DMS53 (cell line): ENCODE measurements at regions not wholly inside any gene's neighbourhood (a gene's known extent, or its start where the extent isn't known, plus 50 kb on each side); places are given as distances from the start of the nearest gene placed in this dataset.

ENCODE experiments used
- DNase-seq: peaks from one replicate; lab custom pipeline; 2025; lab: John Stamatoyannopoulos, UW

GRCh38 chr10:36688717-36689116 lies 436.7 kb upstream of the ANKRD30A start:
- no peak for DNase-seq

GRCh38 chr10:36683421-36683820 lies 442.0 kb upstream of the ANKRD30A start:
- no peak for DNase-seq

GRCh38 chr10:36681751-36682632 lies 443.4 kb upstream of the ANKRD30A start:
- DNase-seq, result no peak

- DNase-seq, result no peak
Observed at GRCh38 chr10:36679554-36679953, 445.8 kb upstream of the ANKRD30A start.

GRCh38 chr10:36677431-36677768 lies 448.0 kb upstream of the ANKRD30A start:
- no peak for DNase-seq

GRCh38 chr10:36676756-36677430 lies 448.5 kb upstream of the ANKRD30A start:
- DNase-seq, result no peak

GRCh38 chr10:36676321-36676720 lies 449.1 kb upstream of the ANKRD30A start:
- DNase-seq, result no peak

GRCh38 chr10:36675458-36675880 lies 449.9 kb upstream of the ANKRD30A start:
- DNase-seq, result no peak

- DNase-seq, result no peak
Observed at GRCh38 chr10:36671607-36672006, 453.8 kb upstream of the ANKRD30A start.

- DNase-seq, result no peak
Observed at GRCh38 chr10:36670621-36671402, 454.6 kb upstream of the ANKRD30A start.

- no peak for DNase-seq
Observed at GRCh38 chr10:36669615-36670352, 455.6 kb upstream of the ANKRD30A start.

- DNase-seq, result no peak
Observed at GRCh38 chr10:36666451-36666850, 458.9 kb upstream of the ANKRD30A start.

GRCh38 chr10:36662571-36662970 lies 462.8 kb upstream of the ANKRD30A start:
- DNase-seq, result no peak

GRCh38 chr10:36650274-36650673 lies 475.1 kb upstream of the ANKRD30A start:
- no peak for DNase-seq

- DNase-seq, result no peak
Observed at GRCh38 chr10:36647540-36647939, 477.9 kb upstream of the ANKRD30A start.

GRCh38 chr10:36640626-36641025 lies 484.8 kb upstream of the ANKRD30A start:
- DNase-seq, result no peak

- no peak for DNase-seq
Observed at GRCh38 chr10:36638462-36639155, 486.8 kb upstream of the ANKRD30A start.

- DNase-seq, result no peak
Observed at GRCh38 chr10:36636879-36637278, 488.5 kb upstream of the ANKRD30A start.

GRCh38 chr10:36636285-36636839 lies 489.0 kb upstream of the ANKRD30A start:
- no peak for DNase-seq

GRCh38 chr10:36634916-36635315 lies 490.5 kb upstream of the ANKRD30A start:
- DNase-seq, result no peak

- DNase-seq, result no peak
Observed at GRCh38 chr10:36630267-36630666, 495.1 kb upstream of the ANKRD30A start.
